ENCODE measurements at regions not wholly inside any gene's neighbourhood (a gene's known extent, or its start where the extent isn't known, plus 50 kb on each side); places are given as distances from the start of the nearest gene placed in this dataset.

DNA sequence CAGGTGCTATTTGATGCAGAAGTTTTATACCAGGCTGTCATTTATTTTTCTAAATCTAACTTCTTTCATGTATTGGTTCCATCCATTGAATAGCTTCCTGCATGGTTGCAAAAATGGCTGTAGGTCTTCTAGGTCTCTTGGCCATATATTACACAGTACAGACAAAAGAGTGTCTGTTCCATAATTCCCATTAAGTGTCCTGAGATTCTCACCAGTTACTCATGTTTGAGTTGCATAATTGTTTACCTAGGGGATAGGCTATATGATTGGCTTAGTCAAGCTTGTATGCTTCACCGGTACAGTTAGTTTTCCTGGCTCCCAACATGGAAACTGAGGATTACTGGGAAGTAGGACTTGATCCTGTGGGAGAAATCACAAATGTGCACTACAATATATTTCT, 399.4 kb upstream of the NUDT12 start:
- Histone ChIP-seq H3K27ac (ENCODE audit: low read depth, low read length) (no peak overlapping the region), H3K4me1 (ENCODE audit: control insufficient read depth, low read depth, low read length) (no peaks in the 10 kb centered on the region), H3K36me3 (ENCODE audit: control insufficient read depth, insufficient read depth, low read length) (no peaks in the 10 kb centered on the region), H3K79me1 (ENCODE audit: low read length) (no peaks in the 10 kb centered on the region), H3K9ac (ENCODE audit: low read length) (no peak overlapping the region), H3K18ac (ENCODE audit: low read length) (no peak overlapping the region), H3K23ac (ENCODE audit: low read length) (no peak overlapping the region), H3K4me2 (ENCODE audit: low read length) (no peak overlapping the region), H2BK120ac (ENCODE audit: low read depth, low read length) (no peak overlapping the region), H2BK15ac (replicated peaks; ENCODE audit: low read depth) (no peak overlapping the region), H3K4ac (ENCODE audit: low read depth, low read length) (no peak overlapping the region), H3K79me2 (ENCODE audit: control insufficient read depth, insufficient read depth, low read length) (no peaks in the 10 kb centered on the region), H3K4me3 (ENCODE audit: low read length) (no peak overlapping the region), H2BK5ac (ENCODE audit: low read length) (no peak overlapping the region), H4K8ac (ENCODE audit: low read depth, low read length) (no peak overlapping the region), H4K5ac (ENCODE audit: low read length) (no peak overlapping the region), H3K56ac (ENCODE audit: low read length) (no peak overlapping the region), H3K27me3 (ENCODE audit: insufficient read depth, low read length, poor library complexity) (no peaks in the 10 kb centered on the region), H2AK5ac (ENCODE audit: low read length) (no peak overlapping the region)
- WGBS (ENCODE audit: extremely low coverage, insufficient coverage, low lambda C conversion rate): no CpG with 5 or more reads among the region's 1 CpG
- no peak for DNase-seq

- H3K27me3 ChIP-seq (ENCODE audit: insufficient read depth, low read length, poor library complexity): no peaks in the 10 kb centered on the region
- H3K9ac ChIP-seq (ENCODE audit: low read length): no peak overlapping the region
- no peak for DNase-seq
- H3K56ac ChIP-seq (ENCODE audit: low read length): no peak overlapping the region
- no peaks in the 10 kb centered on the region for H3K36me3 ChIP-seq (ENCODE audit: control insufficient read depth, insufficient read depth, low read length)
- H3K4ac ChIP-seq (ENCODE audit: low read depth, low read length): no peak overlapping the region
- H3K18ac ChIP-seq (ENCODE audit: low read length): no peak overlapping the region
- H2BK5ac ChIP-seq (ENCODE audit: low read length): no peak overlapping the region
- no peaks in the 10 kb centered on the region for H3K79me1 ChIP-seq (ENCODE audit: low read length)
- no peaks in the 10 kb centered on the region for H3K4me1 ChIP-seq (ENCODE audit: control insufficient read depth, low read depth, low read length)
- H3K4me2 ChIP-seq (ENCODE audit: low read length): no peak overlapping the region
- H4K8ac ChIP-seq (ENCODE audit: low read depth, low read length): no peak overlapping the region
- no CpG with 5 or more reads among the region's 47 CpGs for WGBS (ENCODE audit: extremely low coverage, insufficient coverage, low lambda C conversion rate)
- no peak overlapping the region for H4K5ac ChIP-seq (ENCODE audit: low read length)
- H2AK5ac ChIP-seq (ENCODE audit: low read length): no peak overlapping the region
- no peak overlapping the region for H3K27ac ChIP-seq (ENCODE audit: low read depth, low read length)
- H3K79me2 ChIP-seq (ENCODE audit: control insufficient read depth, insufficient read depth, low read length): no peaks in the 10 kb centered on the region
- H2BK15ac ChIP-seq (replicated peaks; ENCODE audit: low read depth): no peak overlapping the region
- H3K23ac ChIP-seq (ENCODE audit: low read length): no peak overlapping the region
- no peak overlapping the region for H3K4me3 ChIP-seq (ENCODE audit: low read length)
- H2BK120ac ChIP-seq (ENCODE audit: low read depth, low read length): no peak overlapping the region
Observed at GRCh38 chr5:103953601-103954382, 391.2 kb upstream of the NUDT12 start.

DNA sequence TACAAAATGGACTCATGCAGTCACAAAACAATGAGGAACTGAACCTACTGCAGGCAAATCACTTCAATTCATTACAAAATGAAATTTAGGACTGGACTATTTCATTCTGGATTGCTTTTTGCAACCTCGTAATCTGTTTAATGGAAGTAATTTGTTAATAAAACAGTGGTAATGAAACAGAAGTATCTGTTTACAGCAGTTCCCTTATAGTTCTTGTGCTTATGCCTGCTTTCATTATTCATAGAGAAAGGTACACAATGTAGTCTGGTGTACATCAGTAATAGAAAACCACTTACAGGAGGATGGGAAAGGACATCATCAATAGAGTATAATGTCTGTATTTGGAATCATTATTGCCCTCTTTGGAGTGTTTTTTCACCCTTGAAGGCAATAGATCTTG, 389.2 kb upstream of the NUDT12 start:
- H3K56ac ChIP-seq (ENCODE audit: low read length): no peak overlapping the region
- H3K27ac ChIP-seq (ENCODE audit: low read depth, low read length): no peak overlapping the region
- H2BK5ac ChIP-seq (ENCODE audit: low read length): no peak overlapping the region
- H2BK15ac ChIP-seq (replicated peaks; ENCODE audit: low read depth): no peak overlapping the region
- no peak for DNase-seq
- no peaks in the 10 kb centered on the region for H3K79me1 ChIP-seq (ENCODE audit: low read length)
- no peak overlapping the region for H3K9ac ChIP-seq (ENCODE audit: low read length)
- H4K8ac ChIP-seq (ENCODE audit: low read depth, low read length): no peak overlapping the region
- no peaks in the 10 kb centered on the region for H3K79me2 ChIP-seq (ENCODE audit: control insufficient read depth, insufficient read depth, low read length)
- no peak overlapping the region for H3K18ac ChIP-seq (ENCODE audit: low read length)
- no peak overlapping the region for H2AK5ac ChIP-seq (ENCODE audit: low read length)
- H2BK120ac ChIP-seq (ENCODE audit: low read depth, low read length): no peak overlapping the region
- H3K27me3 ChIP-seq (ENCODE audit: insufficient read depth, low read length, poor library complexity): no peaks in the 10 kb centered on the region
- no peak overlapping the region for H3K23ac ChIP-seq (ENCODE audit: low read length)
- H3K4me3 ChIP-seq (ENCODE audit: low read length): no peak overlapping the region
- H3K4me1 ChIP-seq (ENCODE audit: control insufficient read depth, low read depth, low read length): no peaks in the 10 kb centered on the region
- no CpG with 5 or more reads among the region's 1 CpG for WGBS (ENCODE audit: extremely low coverage, insufficient coverage, low lambda C conversion rate)
- H3K4ac ChIP-seq (ENCODE audit: low read depth, low read length): no peak overlapping the region
- no peaks in the 10 kb centered on the region for H3K36me3 ChIP-seq (ENCODE audit: control insufficient read depth, insufficient read depth, low read length)
- H4K5ac ChIP-seq (ENCODE audit: low read length): no peak overlapping the region
- H3K4me2 ChIP-seq (ENCODE audit: low read length): no peak overlapping the region

- no CpG with 5 or more reads among the region's 7 CpGs for WGBS (ENCODE audit: extremely low coverage, insufficient coverage, low lambda C conversion rate)
- Histone ChIP-seq H3K4me3 (ENCODE audit: low read length) (no peak overlapping the region), H4K5ac (ENCODE audit: low read length) (no peak overlapping the region), H3K56ac (ENCODE audit: low read length) (no peak overlapping the region), H3K4ac (ENCODE audit: low read depth, low read length) (no peak overlapping the region), H2BK5ac (ENCODE audit: low read length) (no peak overlapping the region), H3K27ac (ENCODE audit: low read depth, low read length) (no peak overlapping the region), H3K18ac (ENCODE audit: low read length) (no peak overlapping the region), H3K23ac (ENCODE audit: low read length) (no peak overlapping the region), H3K79me1 (ENCODE audit: low read length) (no peaks in the 10 kb centered on the region), H3K4me1 (ENCODE audit: control insufficient read depth, low read depth, low read length) (no peaks in the 10 kb centered on the region), H4K8ac (ENCODE audit: low read depth, low read length) (no peak overlapping the region), H3K4me2 (ENCODE audit: low read length) (no peak overlapping the region), H3K36me3 (ENCODE audit: control insufficient read depth, insufficient read depth, low read length) (no peaks in the 10 kb centered on the region), H3K27me3 (ENCODE audit: insufficient read depth, low read length, poor library complexity) (no peaks in the 10 kb centered on the region), H3K9ac (ENCODE audit: low read length) (no peak overlapping the region), H3K79me2 (ENCODE audit: control insufficient read depth, insufficient read depth, low read length) (no peaks in the 10 kb centered on the region), H2BK120ac (ENCODE audit: low read depth, low read length) (no peak overlapping the region), H2AK5ac (ENCODE audit: low read length) (no peak overlapping the region), H2BK15ac (replicated peaks; ENCODE audit: low read depth) (no peak overlapping the region)
- DNase-seq: no peak
Observed at GRCh38 chr5:103943230-103943629, 380.6 kb upstream of the NUDT12 start.

DNA sequence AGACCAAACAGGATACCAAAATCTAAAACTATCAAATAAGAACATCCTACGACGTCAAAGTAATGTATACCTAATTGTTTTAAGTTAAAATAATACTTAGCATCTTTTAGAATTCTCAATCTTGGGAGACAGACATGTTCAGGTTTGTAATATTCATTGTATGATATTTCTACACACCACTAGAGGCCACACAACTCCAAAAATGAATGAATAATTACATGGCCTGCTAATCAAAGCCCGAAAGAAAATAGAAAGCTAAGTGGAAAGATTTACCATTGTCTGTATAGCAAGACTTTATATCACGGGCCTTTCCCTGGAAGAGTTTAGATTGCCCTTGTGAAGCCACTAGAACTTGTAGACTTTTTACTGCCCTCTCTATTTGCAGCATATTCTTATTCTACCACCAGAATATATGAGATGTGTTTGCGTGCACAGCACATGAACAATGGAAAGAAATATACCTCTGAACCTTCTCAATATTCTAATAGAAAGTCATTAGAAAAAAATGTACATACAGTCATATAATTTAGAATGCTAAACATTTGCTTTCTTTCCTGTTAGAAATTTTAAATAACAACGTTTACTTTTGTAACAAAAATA, 380.1 kb upstream of the NUDT12 start:
- 100% methylated on average over 1 of the region's 6 CpGs for WGBS (ENCODE audit: extremely low coverage, insufficient coverage, low lambda C conversion rate)
- Histone ChIP-seq H3K23ac (ENCODE audit: low read length) (no peak overlapping the region), H3K9ac (ENCODE audit: low read length) (no peak overlapping the region), H3K79me2 (ENCODE audit: control insufficient read depth, insufficient read depth, low read length) (no peaks in the 10 kb centered on the region), H3K4me2 (ENCODE audit: low read length) (no peak overlapping the region), H3K27ac (ENCODE audit: low read depth, low read length) (no peak overlapping the region), H3K4ac (ENCODE audit: low read depth, low read length) (no peak overlapping the region), H2BK15ac (replicated peaks; ENCODE audit: low read depth) (no peak overlapping the region), H4K8ac (ENCODE audit: low read depth, low read length) (no peak overlapping the region), H3K36me3 (ENCODE audit: control insufficient read depth, insufficient read depth, low read length) (no peaks in the 10 kb centered on the region), H3K79me1 (ENCODE audit: low read length) (no peaks in the 10 kb centered on the region), H3K27me3 (ENCODE audit: insufficient read depth, low read length, poor library complexity) (no peaks in the 10 kb centered on the region), H3K18ac (ENCODE audit: low read length) (no peak overlapping the region), H3K4me1 (ENCODE audit: control insufficient read depth, low read depth, low read length) (no peaks in the 10 kb centered on the region), H3K4me3 (ENCODE audit: low read length) (no peak overlapping the region), H2BK5ac (ENCODE audit: low read length) (no peak overlapping the region), H3K56ac (ENCODE audit: low read length) (no peak overlapping the region), H2BK120ac (ENCODE audit: low read depth, low read length) (no peak overlapping the region), H4K5ac (ENCODE audit: low read length) (no peak overlapping the region), H2AK5ac (ENCODE audit: low read length) (no peak overlapping the region)
- no peak for DNase-seq

- no peak overlapping the region for H3K4me3 ChIP-seq (ENCODE audit: low read length)
- H2BK5ac ChIP-seq (ENCODE audit: low read length): no peak overlapping the region
- H3K4me1 ChIP-seq (ENCODE audit: control insufficient read depth, low read depth, low read length): no peaks in the 10 kb centered on the region
- H3K18ac ChIP-seq (ENCODE audit: low read length): no peak overlapping the region
- H4K8ac ChIP-seq (ENCODE audit: low read depth, low read length): no peak overlapping the region
- DNase-seq: no peak
- WGBS (ENCODE audit: extremely low coverage, insufficient coverage, low lambda C conversion rate): no CpG with 5 or more reads among the region's 4 CpGs
- no peak overlapping the region for H2AK5ac ChIP-seq (ENCODE audit: low read length)
- no peak overlapping the region for H3K23ac ChIP-seq (ENCODE audit: low read length)
- H3K4me2 ChIP-seq (ENCODE audit: low read length): no peak overlapping the region
- no peaks in the 10 kb centered on the region for H3K79me1 ChIP-seq (ENCODE audit: low read length)
- H2BK120ac ChIP-seq (ENCODE audit: low read depth, low read length): no peak overlapping the region
- no peak overlapping the region for H3K27ac ChIP-seq (ENCODE audit: low read depth, low read length)
- no peak overlapping the region for H2BK15ac ChIP-seq (replicated peaks; ENCODE audit: low read depth)
- H3K9ac ChIP-seq (ENCODE audit: low read length): no peak overlapping the region
- H3K36me3 ChIP-seq (ENCODE audit: control insufficient read depth, insufficient read depth, low read length): no peaks in the 10 kb centered on the region
- no peak overlapping the region for H4K5ac ChIP-seq (ENCODE audit: low read length)
- no peaks in the 10 kb centered on the region for H3K79me2 ChIP-seq (ENCODE audit: control insufficient read depth, insufficient read depth, low read length)
- no peak overlapping the region for H3K56ac ChIP-seq (ENCODE audit: low read length)
- no peaks in the 10 kb centered on the region for H3K27me3 ChIP-seq (ENCODE audit: insufficient read depth, low read length, poor library complexity)
- H3K4ac ChIP-seq (ENCODE audit: low read depth, low read length): no peak overlapping the region
Observed at GRCh38 chr5:103941596-103941995, 379.0 kb upstream of the NUDT12 start.
